Testis (tissue), 2 donors: ENCODE measurements at regions not wholly inside any gene's neighbourhood (a gene's known extent, or its start where the extent isn't known, plus 50 kb on each side); places are given as distances from the start of the nearest gene placed in this dataset.

Experiments used
- DNase-seq: peaks from one replicate; pipeline ENCODE4 v3.0.0-alpha.2; 2019
- H3K27ac ChIP-seq, 2 donors: fragments of 200-600 bp; sonication (generic); one replicate each; pipeline ENCODE4 v1.5.1; 2019
- H3K27me3 ChIP-seq: fragments of 200-600 bp; sonication (generic); one replicate; pipeline ENCODE4 v1.5.1; 2019
- H3K36me3 ChIP-seq: fragments of 200-600 bp; sonication (generic); one replicate; pipeline ENCODE4 v1.5.1; 2017; ENCODE audit warnings: low read depth; ENCODE audit errors: missing control alignments
- H3K4me1 ChIP-seq: fragments of 200-600 bp; sonication (generic); one replicate; pipeline ENCODE4 v1.5.1; 2019
- H3K4me3 ChIP-seq, 2 donors: fragments of 200-600 bp; sonication (generic); one replicate each; pipeline ENCODE4 v1.5.1; 2017 to 2019
- H3K9me3 ChIP-seq: fragments of 200-600 bp; sonication (generic); one replicate; pipeline ENCODE4 v1.5.1; 2017
- CTCF ChIP-seq, 3 experiments: fragments of 450-650 bp in 2 of 3; fragments of 200-600 bp in 1 of 3; sonication (generic) in 1 of 3; IDR thresholded peaks; one replicate each; pipeline ENCODE4 v1.5.1; 2016 to 2019; ENCODE audit warnings: antibody characterized with exemption in 3 of 3, mild to moderate bottlenecking in 2 of 3, moderate library complexity in 1 of 3
- POLR2A ChIP-seq: fragments of 450-650 bp; IDR thresholded peaks from one replicate; pipeline ENCODE4 v1.6.1; 2017; ENCODE audit warnings: antibody characterized with exemption, mild to moderate bottlenecking, moderate library complexity
- WGBS, 2 donors: methylation state at CpG; one replicate each; pipeline ENCODE4 v1.1.5; 2018; 5-methylcytosine and 5-hydroxymethylcytosine counted together
- intact Hi-C: fragments of 100-400 bp; cut with DNase I; formaldehyde crosslinking; loops from one replicate; pipeline ENCODE4 v1.15.1; 2023; ENCODE audit warnings: low total_unique reads

GRCh38 chr10:64080071-64080470 is 558.9 kb downstream of the REEP3 start:
- no peak overlapping the region for H3K27ac ChIP-seq
- 85 to 94% methylated on average over 1 of the region's 1 CpG for WGBS, 2 donors
- no peak for TF ChIP-seq POLR2A
- no peak for TF ChIP-seq CTCF (IDR thresholded peaks at IDR 0.05)

GRCh38 chr10:64081947-64082482 is 560.8 kb downstream of the REEP3 start:
- no peak overlapping the region for H3K4me3 ChIP-seq
- H3K9me3 ChIP-seq, result no peaks in the 10 kb centered on the region
- TF ChIP-seq POLR2A, result no peak
- TF ChIP-seq CTCF (IDR thresholded peaks at IDR 0.05), result no peak
- H3K27ac ChIP-seq, result no peak overlapping the region
- H3K27me3 ChIP-seq, result no peaks in the 10 kb centered on the region
- no peak for DNase-seq
- no peaks in the 10 kb centered on the region for H3K36me3 ChIP-seq
- WGBS, 2 donors, result 77% methylated on average over 3 of the region's 3 CpGs
- H3K4me1 ChIP-seq, result no peaks in the 10 kb centered on the region
- intact Hi-C loops, result no loop called here

More at GRCh38 chr10:64080071-64080470, 558.9 kb downstream of the REEP3 start:
- intact Hi-C loops, result no loop called here
- Histone ChIP-seq H3K27me3 (no peaks in the 10 kb centered on the region), H3K4me1 (no peaks in the 10 kb centered on the region), H3K9me3 (no peaks in the 10 kb centered on the region), H3K4me3 (no peak overlapping the region), H3K36me3 (no peaks in the 10 kb centered on the region)
- DNase-seq, result no peak

GRCh38 chr10:64086083-64086767 is 565.0 kb downstream of the REEP3 start:
- Histone ChIP-seq H3K9me3 (no peaks in the 10 kb centered on the region), H3K36me3 (no peaks in the 10 kb centered on the region), H3K4me3 (no peak overlapping the region), H3K27me3 (no peaks in the 10 kb centered on the region), H3K4me1 (no peaks in the 10 kb centered on the region), H3K27ac (no peak overlapping the region)
- no peak for TF ChIP-seq CTCF (IDR thresholded peaks at IDR 0.05)
- TF ChIP-seq POLR2A, result no peak
- WGBS, 2 donors, result 64 to 87% methylated on average over 2 of the region's 2 CpGs
- intact Hi-C loops, result no loop called here
- no peak for DNase-seq

GRCh38 chr10:64089648-64090047 is 568.4 kb downstream of the REEP3 start:
- WGBS, 2 donors, result 29 to 37% methylated on average over 2 of the region's 2 CpGs
- no peaks in the 10 kb centered on the region for H3K9me3 ChIP-seq
- no peak for TF ChIP-seq CTCF (IDR thresholded peaks at IDR 0.05)
- no peak for TF ChIP-seq POLR2A
- H3K27me3 ChIP-seq, result no peaks in the 10 kb centered on the region
- no peaks in the 10 kb centered on the region for H3K36me3 ChIP-seq
- no peak overlapping the region for H3K4me3 ChIP-seq
- intact Hi-C loops, result no loop called here
- H3K27ac ChIP-seq, result no peak overlapping the region
- no peaks in the 10 kb centered on the region for H3K4me1 ChIP-seq
- no peak for DNase-seq

- Histone ChIP-seq H3K27ac (no peak overlapping the region), H3K36me3 (no peaks in the 10 kb centered on the region), H3K9me3 (no peaks in the 10 kb centered on the region), H3K27me3 (no peaks in the 10 kb centered on the region), H3K4me1 (no peaks in the 10 kb centered on the region), H3K4me3 (no peak overlapping the region)
- intact Hi-C loops, result no loop called here
- WGBS, 2 donors, result 87 to 92% methylated on average over 3 of the region's 3 CpGs
- no peak for DNase-seq
- TF ChIP-seq POLR2A (no peak), CTCF (IDR thresholded peaks at IDR 0.05) (no peak)
Observed at GRCh38 chr10:64090865-64091264, 569.7 kb downstream of the REEP3 start.
